SKM-1 (cell line): ENCODE measurements at regions not wholly inside any gene's neighbourhood (a gene's known extent, or its start where the extent isn't known, plus 50 kb on each side); places are given as distances from the start of the nearest gene placed in this dataset.

Experiments used
- DNase-seq: peaks from one replicate; lab custom pipeline; 2025; ENCODE audit not compliant: unreplicated experiment; lab: John Stamatoyannopoulos, UW

GRCh38 chr1:29532751-29533150 is 296.4 kb downstream of the PTPRU start:
- DNase-seq: no peak

- DNase-seq: no peak
These were observed 296.0 kb downstream of the PTPRU start for GRCh38 chr1:29532285-29532684.

- DNase-seq: no peak
These were observed 295.3 kb downstream of the PTPRU start for GRCh38 chr1:29531596-29531995.

GRCh38 chr1:29529677-29530278 is 293.5 kb downstream of the PTPRU start:
- no peak for DNase-seq

- no peak for DNase-seq
These were observed 291.1 kb downstream of the PTPRU start for GRCh38 chr1:29527314-29528004.

GRCh38 chr1:29525941-29526340 is 289.6 kb downstream of the PTPRU start:
- DNase-seq: no peak

GRCh38 chr1:29524285-29525065 is 288.2 kb downstream of the PTPRU start:
- DNase-seq: no peak

- no peak for DNase-seq
These were observed 287.3 kb downstream of the PTPRU start for GRCh38 chr1:29523576-29523975.

GRCh38 chr1:29523136-29523535 is 286.8 kb downstream of the PTPRU start:
- DNase-seq: no peak

GRCh38 chr1:29521811-29522580 is 285.7 kb downstream of the PTPRU start:
- no peak for DNase-seq

- no peak for DNase-seq
These were observed 285.1 kb downstream of the PTPRU start for GRCh38 chr1:29521438-29521715.

GRCh38 chr1:29520571-29521437 is 284.5 kb downstream of the PTPRU start:
- DNase-seq: no peak

- no peak for DNase-seq
These were observed 283.4 kb downstream of the PTPRU start for GRCh38 chr1:29519788-29520110.

- DNase-seq: no peak
These were observed 282.9 kb downstream of the PTPRU start for GRCh38 chr1:29519108-29519787.

GRCh38 chr1:29518183-29518835 is 282.0 kb downstream of the PTPRU start:
- DNase-seq: no peak

- DNase-seq: no peak
These were observed 281.1 kb downstream of the PTPRU start for GRCh38 chr1:29517251-29518086.

GRCh38 chr1:29516063-29516820 is 279.9 kb downstream of the PTPRU start:
- DNase-seq: no peak
